CD4-positive, alpha-beta memory T cell (primary cell): ENCODE measurements at regions not wholly inside any gene's neighbourhood (a gene's known extent, or its start where the extent isn't known, plus 50 kb on each side); places are given as distances from the start of the nearest gene placed in this dataset.

Source experiments
- CTCF ChIA-PET: fragments of 350-600 bp; sonication (Branson Sonifier 250); formaldehyde crosslinking; loops from one replicate; lab custom pipeline; 2021; ENCODE audit warnings: inconsistent platforms; ENCODE audit not compliant: partially characterized antibody; lab: Charles Lee
- POLR2A ChIA-PET: fragments of 350-600 bp; sonication (Branson Sonifier 250); formaldehyde crosslinking; loops from one replicate; lab custom pipeline; 2021; ENCODE audit not compliant: partially characterized antibody; lab: Charles Lee
- DNase-seq, 5 donors: peaks; one replicate each; pipeline versions ENCODE4 v3.0.0 to v3.0.0-alpha.2; 2020 to 2022; ENCODE audit warnings: mixed read lengths in 1 of 5
- H3K27ac ChIP-seq: one replicate; pipeline ENCODE4 v1.7.0; 2013; ENCODE audit warnings: low read depth, low read length
- H3K27me3 ChIP-seq: 2 replicates; pipeline ENCODE4 v1.7.0; 2013; ENCODE audit warnings: mild to moderate bottlenecking, low read length, moderate library complexity; ENCODE audit not compliant: insufficient read depth
- H3K36me3 ChIP-seq: 2 replicates; pipeline ENCODE4 v1.7.0; 2013; ENCODE audit warnings: mild to moderate bottlenecking, low read length, moderate library complexity; ENCODE audit not compliant: insufficient read depth
- H3K4me1 ChIP-seq: 2 replicates; pipeline ENCODE4 v1.7.0; 2013; ENCODE audit warnings: mild to moderate bottlenecking, low read length, moderate library complexity; ENCODE audit not compliant: insufficient read depth
- H3K4me3 ChIP-seq, 2 donors: one replicate each; pipeline ENCODE4 v1.7.0; 2013; ENCODE audit warnings: low read length in 2 of 2, mild to moderate bottlenecking in 1 of 2
- H3K9me3 ChIP-seq, 2 donors: one replicate each; pipeline ENCODE4 v1.7.0; 2013; ENCODE audit warnings: low read length in 2 of 2, control low read depth in 1 of 2; ENCODE audit not compliant: control insufficient read depth in 1 of 2
- H3K27ac Mint-ChIP-seq, 7 donors: one replicate each; pipeline ENCODE4 v1.8.0; 2020 to 2021; ENCODE audit warnings: mixed read lengths in 7 of 7, mild to moderate bottlenecking in 6 of 7, inconsistent platforms in 3 of 7, moderate library complexity in 3 of 7
- H3K27me3 Mint-ChIP-seq, 2 donors: one replicate each; pipeline ENCODE4 v1.8.0; 2020 to 2021; ENCODE audit warnings: mixed read lengths in 2 of 2
- H3K36me3 Mint-ChIP-seq, 2 donors: one replicate each; pipeline ENCODE4 v1.8.0; 2020 to 2021; ENCODE audit warnings: mixed read lengths in 2 of 2, inconsistent platforms in 1 of 2, mild to moderate bottlenecking in 1 of 2
- H3K4me1 Mint-ChIP-seq, 4 donors: one replicate each; pipeline ENCODE4 v1.8.0; 2020 to 2021; ENCODE audit warnings: mixed read lengths in 4 of 4, mild to moderate bottlenecking in 1 of 4
- H3K4me3 Mint-ChIP-seq, 8 donors: one replicate each; pipeline ENCODE4 v1.8.0; 2020 to 2021; ENCODE audit warnings: mixed read lengths in 8 of 8, mild to moderate bottlenecking in 7 of 8, moderate library complexity in 6 of 8, inconsistent platforms in 3 of 8
- H3K9me3 Mint-ChIP-seq, 8 donors: one replicate each; pipeline ENCODE4 v1.8.0; 2020 to 2021; ENCODE audit warnings: mixed read lengths in 8 of 8, mild to moderate bottlenecking in 5 of 8, inconsistent platforms in 3 of 8, moderate library complexity in 1 of 8
- intact Hi-C: fragments of 100-400 bp; cut with micrococcal nuclease; formaldehyde crosslinking; loops from one replicate; pipeline ENCODE4 v1.15.1; 2023

GRCh38 chr13:44249431-44249836, 124.2 kb upstream of the SERP2 start:
- no peaks in the 10 kb centered on the region for H3K4me1 Mint-ChIP-seq

GRCh38 chr13:44252938-44253337, 120.7 kb upstream of the SERP2 start:
- intact Hi-C loops = no loop called here
- Mint-ChIP-seq H3K36me3 (no peaks in the 10 kb centered on the region), H3K4me1 (no peaks in the 10 kb centered on the region), H3K27ac (no peak overlapping the region), H3K4me3 (no peak overlapping the region), H3K9me3 (peaks cover 0 to 2% (median 0%) of the 10 kb centered on the region in 8 donors), H3K27me3 (no peaks in the 10 kb centered on the region)
- ChIA-PET POLR2A (no interaction called here), CTCF (no interaction called here)
- DNase-seq = no peak
- Histone ChIP-seq H3K4me3 (no peak overlapping the region), H3K9me3 (no peaks in the 10 kb centered on the region), H3K27ac (no peak overlapping the region), H3K27me3 (no peaks in the 10 kb centered on the region), H3K36me3 (no peaks in the 10 kb centered on the region), H3K4me1 (no peaks in the 10 kb centered on the region)

More at GRCh38 chr13:44249431-44249836, 124.2 kb upstream of the SERP2 start:
- no peak overlapping the region for H3K4me3 Mint-ChIP-seq
- intact Hi-C loops = no loop called here
- H3K9me3 Mint-ChIP-seq = peaks cover 0 to 2% (median 0%) of the 10 kb centered on the region in 8 donors
- ChIA-PET POLR2A (no interaction called here), CTCF (no interaction called here)
- H3K36me3 Mint-ChIP-seq = no peaks in the 10 kb centered on the region
- no peaks in the 10 kb centered on the region for H3K4me1 ChIP-seq
- H3K4me3 ChIP-seq = no peak overlapping the region
- H3K27me3 Mint-ChIP-seq = no peaks in the 10 kb centered on the region
- H3K27ac Mint-ChIP-seq = no peak overlapping the region
- H3K27ac ChIP-seq = no peak overlapping the region
- H3K36me3 ChIP-seq = no peaks in the 10 kb centered on the region
- DNase-seq = no peak
- no peaks in the 10 kb centered on the region for H3K9me3 ChIP-seq
- no peaks in the 10 kb centered on the region for H3K27me3 ChIP-seq

- H3K4me1 ChIP-seq = peaks cover 14% of the 10 kb centered on the region
- H3K36me3 ChIP-seq = no peaks in the 10 kb centered on the region
- H3K27me3 ChIP-seq = no peaks in the 10 kb centered on the region
- no peak for DNase-seq
- H3K9me3 ChIP-seq = no peaks in the 10 kb centered on the region
- H3K27me3 Mint-ChIP-seq = no peaks in the 10 kb centered on the region
- no peak overlapping the region for H3K27ac Mint-ChIP-seq
- H3K4me3 Mint-ChIP-seq = no peak overlapping the region
- no peaks in the 10 kb centered on the region for H3K36me3 Mint-ChIP-seq
- POLR2A ChIA-PET = interaction anchor here (1.4 kb wide), 1 partner anchor 23 kb away, joined by 3 read pairs; no protein-coding TSS in a partner anchor
- intact Hi-C loops = no loop called here
- H3K4me1 Mint-ChIP-seq = peaks cover 10 to 15% (median 13%) of the 10 kb centered on the region in 4 donors
- CTCF ChIA-PET = interaction anchor here (1.5 kb wide), 1 partner anchor 18 kb away, joined by 4 read pairs; no protein-coding TSS in a partner anchor
- H3K4me3 ChIP-seq = no peak overlapping the region
- no peak overlapping the region for H3K27ac ChIP-seq
- H3K9me3 Mint-ChIP-seq = no peaks in the 10 kb centered on the region
Observed at GRCh38 chr13:44255771-44256364, 117.8 kb upstream of the SERP2 start.

- Histone ChIP-seq H3K27ac (no peak overlapping the region), H3K4me3 (no peak overlapping the region), H3K9me3 (no peaks in the 10 kb centered on the region), H3K36me3 (no peaks in the 10 kb centered on the region), H3K4me1 (peaks cover 14% of the 10 kb centered on the region), H3K27me3 (no peaks in the 10 kb centered on the region)
- H3K9me3 Mint-ChIP-seq = no peaks in the 10 kb centered on the region
- DNase-seq = no peak
- H3K27me3 Mint-ChIP-seq = no peaks in the 10 kb centered on the region
- intact Hi-C loops = no loop called here
- ChIA-PET POLR2A (no interaction called here), CTCF (no interaction called here)
- no peaks in the 10 kb centered on the region for H3K36me3 Mint-ChIP-seq
- H3K4me3 Mint-ChIP-seq = no peak overlapping the region
- H3K4me1 Mint-ChIP-seq = peaks cover 10 to 15% (median 13%) of the 10 kb centered on the region in 4 donors
- H3K27ac Mint-ChIP-seq = no peak overlapping the region
Observed at GRCh38 chr13:44257796-44258195, 115.8 kb upstream of the SERP2 start.

- Mint-ChIP-seq H3K4me1 (peaks cover 10 to 15% (median 13%) of the 10 kb centered on the region in 4 donors), H3K4me3 (peak overlapping the region; percentile 46 to 83 (median 64)), H3K27me3 (peaks cover 0 to 1% of the 10 kb centered on the region in 2 donors), H3K36me3 (no peaks in the 10 kb centered on the region), H3K9me3 (no peaks in the 10 kb centered on the region), H3K27ac (peak overlapping the region; percentile 43 to 96 (median 76))
- POLR2A ChIA-PET = interaction anchor here (1.2 to 1.3 kb wide), 2 partner anchors 15 kb away, joined by 3 to 8 read pairs; no protein-coding TSS in a partner anchor
- intact Hi-C loops = no loop called here
- Histone ChIP-seq H3K9me3 (no peaks in the 10 kb centered on the region), H3K27me3 (no peaks in the 10 kb centered on the region), H3K4me3 (no peak overlapping the region), H3K4me1 (peaks cover 14% of the 10 kb centered on the region), H3K36me3 (no peaks in the 10 kb centered on the region), H3K27ac (no peak overlapping the region)
- peak; percentile 38 to 90 (median 44) for DNase-seq
- CTCF ChIA-PET = interaction anchor here (1.4 kb wide), 1 partner anchor 68 kb away, joined by 5 read pairs; no protein-coding TSS in a partner anchor
Observed at GRCh38 chr13:44259045-44260027, 114.3 kb upstream of the SERP2 start.

GRCh38 chr13:44260336-44260735, 113.3 kb upstream of the SERP2 start:
- no peaks in the 10 kb centered on the region for H3K27me3 ChIP-seq
- H3K36me3 ChIP-seq = no peaks in the 10 kb centered on the region
- POLR2A ChIA-PET = interaction anchor here (1.3 kb wide), 1 partner anchor 14 kb away, joined by 3 read pairs; no protein-coding TSS in a partner anchor
- H3K4me3 ChIP-seq = no peak overlapping the region
- Mint-ChIP-seq H3K4me1 (peaks cover 10 to 15% (median 13%) of the 10 kb centered on the region in 4 donors), H3K27me3 (peaks cover under 1 to 1% of the 10 kb centered on the region in 2 donors), H3K9me3 (no peaks in the 10 kb centered on the region), H3K27ac (peak overlapping the region in 3 of 7 donors; percentile 25 to 96 (median 43)), H3K4me3 (no peak overlapping the region), H3K36me3 (no peaks in the 10 kb centered on the region)
- no peak overlapping the region for H3K27ac ChIP-seq
- peaks cover 14% of the 10 kb centered on the region for H3K4me1 ChIP-seq
- no peak for DNase-seq
- no peaks in the 10 kb centered on the region for H3K9me3 ChIP-seq
- intact Hi-C loops = no loop called here
- CTCF ChIA-PET = no interaction called here
